GM19023 (cell line): ENCODE measurements at regions not wholly inside any gene's neighbourhood (a gene's known extent, or its start where the extent isn't known, plus 50 kb on each side); places are given as distances from the start of the nearest gene placed in this dataset.
A peak's percentile ranks its signal among the peaks of the same experiment; 100 is the strongest.
"Not testable (repeated sequence)": the region's sequence is repeated elsewhere in the genome, so short reads cannot be mapped to it uniquely, and the experiment has no call there.

ENCODE experiments used
- ATAC-seq: cut with Tn5 transposase; IDR thresholded peaks from one replicate; pipeline ENCODE4 v1.9.1; 2021; ENCODE audit warnings: mild to moderate bottlenecking, moderate library complexity; ENCODE audit not compliant: unreplicated experiment

DNA sequence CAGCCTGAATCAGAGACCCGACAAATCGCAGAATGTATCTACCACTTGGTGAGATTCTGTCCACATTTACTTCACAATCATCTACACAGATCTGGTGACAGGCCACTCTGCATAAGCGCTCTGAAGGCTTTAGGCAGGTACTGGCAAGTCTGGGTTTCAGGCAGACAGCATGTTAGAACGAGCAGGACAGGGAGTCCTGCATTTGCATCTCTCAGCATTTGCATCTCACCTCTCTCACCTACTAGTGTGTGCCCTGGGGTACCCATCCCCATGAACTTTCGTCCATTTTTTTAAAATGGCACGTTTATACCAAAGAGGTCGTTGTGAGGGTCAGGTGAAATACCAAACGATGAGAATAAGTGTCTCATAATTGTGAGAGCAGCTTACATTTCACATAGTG, 108.2 kb downstream of the SPATA31A1 start:
- peak; percentile 41 for ATAC-seq

DNA sequence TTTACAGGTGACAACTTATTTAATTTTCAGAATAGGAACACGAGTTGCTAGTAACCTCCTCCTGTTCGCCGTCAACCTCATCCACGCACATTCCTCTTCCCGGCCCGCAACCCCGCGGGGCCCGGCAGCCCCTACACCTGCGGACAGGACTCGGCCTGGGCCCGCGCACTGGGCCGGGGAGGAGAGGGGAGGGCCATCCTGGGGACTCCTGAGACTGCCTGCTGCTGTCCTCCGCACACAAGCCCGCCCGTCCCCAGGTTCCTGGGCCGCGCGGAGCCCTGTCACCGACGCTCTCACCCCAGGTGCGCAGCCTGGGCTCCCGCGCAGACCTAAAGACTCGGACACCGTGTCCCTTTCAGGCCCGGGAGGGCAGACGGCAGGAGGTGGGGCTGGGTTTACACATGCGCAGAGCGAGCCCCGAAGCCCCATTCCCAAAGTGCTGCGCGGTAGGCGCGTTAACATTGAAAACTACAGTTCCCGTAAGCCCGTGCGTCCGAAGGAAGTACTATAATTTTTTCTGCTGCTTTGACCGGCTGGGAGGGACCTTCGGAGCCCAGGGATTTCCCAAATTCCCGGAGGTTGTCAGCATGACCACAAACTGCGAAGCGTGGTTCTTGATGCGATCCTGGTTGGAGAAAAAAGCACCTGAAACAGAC, 108.8 kb downstream of the SPATA31A1 start:
- ATAC-seq: peak; percentile 98

DNA sequence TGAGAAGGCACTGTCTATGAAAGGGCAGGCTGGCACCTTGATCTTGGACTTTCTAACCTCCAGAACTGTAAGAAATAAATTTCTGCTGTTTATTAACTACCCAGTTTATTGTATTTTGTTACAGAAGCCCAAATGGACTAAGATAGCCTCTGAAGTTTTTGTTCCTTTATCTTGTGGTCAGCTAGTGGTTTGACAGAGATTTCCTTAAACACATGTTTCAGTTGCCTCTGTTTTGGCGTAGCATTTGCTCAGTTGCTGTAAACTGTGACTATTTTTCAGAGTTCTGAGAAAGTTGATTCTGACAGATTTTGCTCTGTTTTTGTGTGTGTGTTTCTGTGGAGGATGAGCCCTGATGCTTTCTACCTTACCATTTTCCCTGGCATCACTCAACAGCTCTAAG, 119.0 kb downstream of the SPATA31A1 start:
- ATAC-seq: peak; percentile 98

DNA sequence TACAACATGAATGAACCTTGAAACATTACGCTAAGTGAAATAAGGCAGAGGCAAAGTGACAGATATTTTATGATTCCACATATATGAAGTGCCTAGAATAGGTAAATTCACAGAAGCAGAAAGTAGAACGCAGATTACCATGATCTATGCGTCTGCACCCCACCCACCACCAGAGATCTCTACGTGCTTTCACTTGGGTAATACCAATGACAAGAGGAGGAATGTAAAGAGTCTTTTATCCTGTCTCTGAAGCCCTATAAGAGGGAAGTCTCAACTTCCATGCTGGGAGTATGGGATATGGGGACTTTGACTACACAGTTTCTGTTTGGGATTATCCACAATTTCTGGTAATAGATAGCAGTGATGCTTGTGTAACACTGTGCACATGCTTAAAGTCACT, 127.6 kb downstream of the SPATA31A1 start:
- ATAC-seq: not testable (repeated sequence)

DNA sequence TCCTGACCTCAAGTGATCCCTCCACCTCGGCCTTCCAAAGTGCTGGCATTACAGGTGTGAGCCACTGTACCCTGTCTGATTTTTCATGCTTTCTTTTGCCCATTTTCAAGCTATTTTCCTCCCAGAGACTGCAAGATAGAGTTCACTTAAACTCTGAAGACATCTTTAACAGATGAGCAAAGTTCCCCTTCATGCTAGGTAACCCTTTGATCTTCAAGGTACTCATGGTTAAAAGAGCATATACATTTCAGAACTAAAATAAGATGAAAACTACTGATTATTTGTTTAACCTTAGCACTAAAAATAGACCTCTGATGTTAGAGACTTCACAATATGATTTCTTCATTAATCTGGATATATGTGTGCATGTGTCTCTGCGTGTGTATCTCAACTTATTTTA, 128.4 kb downstream of the SPATA31A1 start:
- ATAC-seq: peak; percentile 30

DNA sequence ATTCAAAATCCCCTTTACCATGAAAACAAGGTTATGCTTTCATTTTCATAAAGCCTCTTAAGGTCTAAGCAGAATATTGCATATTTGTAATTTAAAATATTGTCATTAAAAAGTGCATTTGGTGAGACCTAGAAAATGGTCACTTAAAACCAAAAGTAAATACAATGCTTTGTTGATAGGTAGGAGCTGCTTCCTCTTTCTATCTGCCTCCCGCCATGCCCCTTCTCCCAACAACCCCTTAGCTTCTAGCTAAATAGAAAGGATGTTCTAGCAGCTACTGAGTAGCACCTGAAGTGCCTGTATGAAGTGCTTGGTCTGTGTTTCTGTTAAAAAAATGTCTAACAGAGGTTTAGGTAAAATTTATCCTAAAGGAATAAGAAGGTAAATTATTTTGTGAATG, 128.8 kb downstream of the SPATA31A1 start:
- peak; percentile 67 for ATAC-seq

DNA sequence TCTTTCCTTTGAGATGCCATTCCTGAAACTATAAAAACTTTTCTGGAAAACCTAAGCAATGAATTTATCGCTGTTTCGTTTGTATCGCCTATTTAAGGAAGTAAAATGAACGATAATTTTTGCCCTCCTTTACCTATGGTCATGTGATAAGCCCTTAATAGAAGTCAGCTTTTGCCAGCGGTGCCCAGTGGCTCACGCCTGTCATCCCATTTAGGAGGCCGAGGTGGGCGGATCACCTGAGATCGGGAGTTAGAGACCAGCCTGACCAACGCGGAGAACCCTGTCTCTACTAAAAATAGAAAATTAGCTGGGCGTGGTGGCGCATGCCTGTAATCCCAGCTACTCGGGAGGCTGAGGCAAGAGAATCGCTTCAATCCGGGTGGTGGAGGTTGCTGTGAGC, 132.0 kb downstream of the SPATA31A1 start:
- ATAC-seq: not testable (repeated sequence)

DNA sequence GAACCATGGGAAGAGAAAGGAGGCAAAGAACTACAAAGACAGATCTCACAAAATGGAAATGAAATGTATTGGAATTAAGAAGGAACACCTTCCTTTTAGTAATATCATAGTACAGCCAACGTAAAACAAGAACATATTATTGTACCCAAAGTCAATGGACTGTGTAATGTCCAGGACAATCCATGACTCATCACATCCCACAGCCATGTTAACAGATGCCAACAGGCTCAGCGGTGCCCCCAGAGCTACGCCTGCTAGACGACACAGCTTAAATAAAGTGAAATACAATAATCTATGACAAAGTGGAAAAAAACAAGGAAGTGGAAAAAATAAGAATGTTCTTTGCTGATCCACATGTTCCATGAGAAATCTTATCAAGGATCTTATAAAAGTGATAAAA, 140.8 kb downstream of the SPATA31A1 start:
- not testable (repeated sequence) for ATAC-seq

DNA sequence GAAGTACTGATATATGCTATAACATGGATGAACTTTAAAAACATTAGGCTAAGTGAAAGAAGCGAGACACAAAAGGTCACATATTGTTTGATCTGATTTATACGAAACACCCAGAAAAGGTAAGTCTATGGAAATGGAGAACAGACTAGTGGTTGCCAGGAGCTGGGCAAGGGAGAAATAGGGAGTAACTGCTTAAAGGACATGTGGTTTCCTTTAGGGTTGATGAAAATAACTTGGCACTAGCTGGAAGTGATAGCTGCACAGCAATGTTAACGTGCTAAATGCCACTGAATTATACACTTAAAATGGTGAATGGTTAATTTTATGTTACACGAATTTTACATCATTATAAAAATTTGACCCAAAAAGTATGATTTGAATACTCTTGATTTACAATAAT, 147.7 kb downstream of the SPATA31A1 start:
- ATAC-seq: not testable (repeated sequence)

DNA sequence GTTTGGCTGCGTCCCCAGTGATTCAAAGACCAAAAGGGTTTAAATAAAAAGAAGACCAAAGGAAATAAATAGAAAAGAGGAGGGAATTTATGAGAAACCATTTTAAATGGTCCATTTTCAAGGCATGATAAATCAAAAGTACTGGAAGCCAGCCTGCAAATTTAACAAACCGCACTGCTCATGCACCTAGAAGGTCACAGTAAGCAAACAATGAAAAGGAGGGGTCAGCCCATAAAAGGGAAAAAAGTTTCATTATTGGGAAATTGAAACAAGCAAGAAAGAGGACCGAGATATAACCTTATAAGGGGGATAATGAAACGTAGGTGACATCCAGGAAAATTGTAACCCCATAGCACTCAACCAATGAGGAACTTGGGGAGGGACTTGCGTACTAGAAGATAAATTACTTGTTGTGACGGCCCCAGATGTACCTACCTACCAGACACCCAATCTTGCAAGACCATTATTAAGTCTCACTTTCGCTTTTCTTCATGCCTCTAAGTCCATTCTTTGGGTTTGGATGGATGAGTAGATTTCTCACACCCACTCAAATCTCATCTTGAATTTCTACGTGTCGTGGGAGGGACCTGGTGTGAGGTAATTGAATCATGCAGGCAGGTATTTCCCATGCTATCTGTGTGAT, 172.0 kb downstream of the SPATA31A1 start:
- not testable (repeated sequence) for ATAC-seq

DNA sequence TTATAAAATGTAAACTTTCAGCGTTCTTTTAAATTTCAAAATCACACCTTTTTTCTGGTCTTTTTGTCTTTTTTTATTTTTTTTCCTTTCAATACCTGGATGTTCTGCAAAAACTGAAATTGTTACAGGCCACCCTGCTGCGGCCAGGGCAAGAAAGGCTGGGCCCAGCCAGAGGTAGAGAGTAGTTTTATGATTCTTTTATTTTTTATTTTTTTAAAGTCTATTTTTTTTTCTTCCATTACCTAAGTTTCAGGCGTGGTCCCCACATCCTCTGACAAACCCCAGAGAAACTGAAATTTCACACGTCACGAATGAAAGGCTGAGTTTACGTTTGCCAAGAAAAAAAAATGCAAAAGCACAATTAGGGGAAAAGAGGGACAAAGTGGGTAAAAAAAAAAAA, 177.1 kb downstream of the SPATA31A1 start:
- ATAC-seq: not testable (repeated sequence)

DNA sequence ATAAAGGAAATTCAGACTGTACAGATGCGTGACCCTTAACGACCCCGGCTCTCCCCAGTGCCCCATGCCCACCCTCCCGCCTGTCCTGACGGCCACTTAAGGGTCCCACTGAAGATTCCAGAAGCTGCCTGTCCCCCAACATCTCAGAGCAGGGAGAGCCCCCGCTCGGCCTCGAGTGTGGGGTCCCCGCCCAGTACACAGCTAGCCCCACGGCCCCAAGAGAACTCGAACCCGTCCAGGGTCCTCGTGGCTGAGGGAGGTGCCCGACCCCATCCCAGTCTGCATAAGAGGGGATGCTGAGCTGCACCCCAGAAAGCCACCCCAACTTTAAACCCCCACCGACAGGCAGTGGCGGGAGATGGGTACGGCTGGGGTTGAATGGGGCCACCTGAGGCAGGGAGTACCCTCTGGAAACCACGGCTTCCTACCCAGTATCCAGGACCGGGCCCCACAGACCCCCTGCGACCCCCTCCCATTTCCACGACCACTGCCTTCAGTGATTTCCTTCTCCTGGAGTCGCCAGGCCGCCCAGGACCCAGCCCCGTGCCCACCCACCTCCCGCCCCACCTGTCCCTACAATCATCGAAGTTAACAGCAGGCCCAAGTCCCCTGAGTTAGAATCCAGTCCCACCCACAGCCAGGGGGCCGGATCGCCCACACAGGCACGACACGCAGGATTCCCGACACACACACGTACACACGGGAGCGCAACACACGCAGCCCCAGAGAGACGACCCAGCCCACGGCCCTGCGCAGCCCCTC, 177.7 kb downstream of the SPATA31A1 start:
- not testable (repeated sequence) for ATAC-seq

DNA sequence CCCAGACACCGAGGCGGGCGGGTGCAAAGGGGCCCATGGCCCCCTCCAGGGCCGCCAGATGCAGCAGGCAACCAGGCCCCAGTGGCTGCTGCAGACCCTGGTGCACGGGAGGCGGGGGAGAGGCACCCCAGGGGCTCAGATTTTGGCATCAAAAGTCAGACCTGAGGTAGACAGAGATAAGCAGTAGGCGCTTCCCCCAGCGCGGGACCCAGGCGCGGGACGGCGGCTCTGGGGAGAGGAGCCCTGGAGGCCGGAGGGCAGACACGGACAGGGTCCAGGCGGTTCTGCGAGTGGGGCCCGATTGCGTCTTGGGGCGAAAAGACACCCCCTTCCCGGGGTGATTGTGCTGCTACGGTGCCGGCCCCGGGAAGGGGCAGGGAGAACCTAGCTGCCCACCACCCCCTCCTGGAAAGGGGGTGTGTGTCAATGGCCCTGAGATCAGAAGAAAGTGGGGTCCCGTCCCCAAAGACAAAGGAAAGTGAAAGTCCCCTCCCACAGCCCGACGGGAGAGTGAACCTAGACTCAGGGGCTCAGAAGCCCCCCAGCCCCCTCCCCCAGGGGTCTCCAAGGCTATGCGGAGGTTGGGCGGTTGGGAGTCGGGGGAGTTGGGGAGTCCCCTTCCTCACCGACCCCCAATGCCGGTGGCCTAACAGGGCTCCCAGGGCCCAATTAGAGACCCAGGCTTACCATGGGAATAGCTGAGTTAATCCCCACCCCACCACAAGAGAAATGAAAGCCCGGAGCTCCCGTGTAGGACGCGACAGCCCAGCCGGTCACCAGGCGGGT, 178.5 kb downstream of the SPATA31A1 start:
- not testable (repeated sequence) for ATAC-seq

DNA sequence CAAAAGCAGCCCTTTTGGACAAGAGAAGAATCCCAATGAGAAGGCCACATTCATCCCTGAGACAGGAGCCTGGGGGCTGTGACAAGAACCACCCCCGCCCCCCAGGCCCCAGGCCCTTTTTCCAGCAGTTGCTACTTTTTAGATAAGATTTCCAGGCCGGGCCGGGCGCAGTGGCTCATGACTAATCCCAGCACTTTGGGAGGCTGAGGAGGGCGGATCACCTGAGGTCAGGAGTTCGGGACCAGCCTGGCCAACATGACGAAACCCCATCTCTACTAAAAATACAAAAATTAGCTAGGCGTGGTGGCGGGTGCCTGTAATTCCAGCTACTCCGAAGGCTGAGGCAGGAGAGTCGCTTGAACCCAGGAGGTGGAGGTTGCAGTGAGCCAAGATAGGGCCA, 179.4 kb downstream of the SPATA31A1 start:
- not testable (repeated sequence) for ATAC-seq

DNA sequence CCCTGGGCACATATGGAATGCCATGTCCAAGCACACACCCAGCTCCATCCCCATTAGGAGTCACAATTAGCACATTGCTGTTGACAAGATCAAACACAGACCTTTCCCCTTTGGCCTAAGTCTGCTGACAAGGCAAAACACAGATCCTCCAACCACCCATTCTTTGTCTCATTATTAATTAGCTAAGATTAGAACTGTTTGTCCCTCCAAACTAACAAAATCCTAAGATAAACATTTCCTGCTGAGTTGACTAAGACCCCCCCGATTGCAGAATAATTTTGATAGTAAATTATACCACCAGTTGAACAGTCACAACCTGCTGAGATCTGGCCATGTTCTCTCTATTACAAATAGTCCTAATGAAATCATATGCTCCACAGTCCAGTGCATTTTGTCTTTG, 186.7 kb downstream of the SPATA31A1 start:
- ATAC-seq: not testable (repeated sequence)

DNA sequence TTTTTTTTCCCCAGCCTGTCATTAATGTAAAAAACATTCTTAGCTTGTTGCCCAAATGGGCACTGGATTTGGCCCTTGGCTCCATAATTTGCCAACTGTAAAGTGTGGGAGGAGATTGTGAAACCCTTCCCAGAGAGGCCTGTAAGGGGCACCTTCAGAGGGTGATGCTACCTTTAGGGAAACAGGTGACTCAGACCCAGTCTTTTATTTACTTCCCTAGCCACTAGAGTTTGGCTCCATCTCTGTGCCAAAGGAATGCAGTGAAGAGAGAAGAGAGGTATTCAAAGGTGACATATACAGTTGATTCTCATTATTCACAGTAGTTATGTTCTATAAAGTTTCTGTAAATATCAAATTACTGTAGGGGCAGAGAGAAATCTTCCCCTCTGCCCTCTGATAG, 189.6 kb downstream of the SPATA31A1 start:
- ATAC-seq: not testable (repeated sequence)

DNA sequence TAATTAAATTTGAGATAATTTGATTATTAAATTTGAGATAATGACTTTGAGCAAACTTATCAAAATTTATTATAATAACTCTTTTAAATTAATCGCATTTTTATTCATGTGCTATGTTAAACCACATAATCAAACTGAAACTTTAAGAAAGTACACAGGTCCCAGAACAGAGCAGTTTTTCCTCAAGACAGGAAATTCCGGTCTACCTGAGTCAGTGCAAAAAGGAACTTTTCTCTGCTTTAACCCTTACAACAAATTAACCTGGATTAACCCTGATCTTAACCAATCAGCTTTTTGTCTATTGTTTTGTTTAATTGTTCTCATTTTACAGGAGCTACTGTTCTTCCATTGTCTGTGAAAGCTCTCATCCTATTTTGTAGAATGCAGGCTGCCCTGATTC, 195.1 kb downstream of the SPATA31A1 start:
- ATAC-seq: not testable (repeated sequence)

DNA sequence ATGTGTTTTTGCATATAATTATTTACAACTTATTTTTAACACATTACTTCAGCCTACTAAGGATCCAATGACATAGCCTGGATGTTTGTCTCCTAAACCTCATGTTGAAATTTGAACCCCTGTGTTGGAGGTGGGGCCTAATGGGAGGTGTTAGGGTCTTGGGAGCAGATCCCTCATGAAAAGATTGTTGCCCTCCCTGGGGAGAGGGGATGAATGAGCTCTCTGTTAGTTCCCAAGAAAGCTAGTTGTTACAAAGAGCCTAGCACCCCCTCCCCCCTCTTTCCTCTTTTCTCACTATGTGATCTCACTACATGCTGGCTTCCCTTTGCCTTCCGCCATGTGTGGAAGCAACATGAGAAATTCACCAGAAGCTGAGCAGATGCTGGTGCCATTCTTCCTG, 196.1 kb downstream of the SPATA31A1 start:
- not testable (repeated sequence) for ATAC-seq

DNA sequence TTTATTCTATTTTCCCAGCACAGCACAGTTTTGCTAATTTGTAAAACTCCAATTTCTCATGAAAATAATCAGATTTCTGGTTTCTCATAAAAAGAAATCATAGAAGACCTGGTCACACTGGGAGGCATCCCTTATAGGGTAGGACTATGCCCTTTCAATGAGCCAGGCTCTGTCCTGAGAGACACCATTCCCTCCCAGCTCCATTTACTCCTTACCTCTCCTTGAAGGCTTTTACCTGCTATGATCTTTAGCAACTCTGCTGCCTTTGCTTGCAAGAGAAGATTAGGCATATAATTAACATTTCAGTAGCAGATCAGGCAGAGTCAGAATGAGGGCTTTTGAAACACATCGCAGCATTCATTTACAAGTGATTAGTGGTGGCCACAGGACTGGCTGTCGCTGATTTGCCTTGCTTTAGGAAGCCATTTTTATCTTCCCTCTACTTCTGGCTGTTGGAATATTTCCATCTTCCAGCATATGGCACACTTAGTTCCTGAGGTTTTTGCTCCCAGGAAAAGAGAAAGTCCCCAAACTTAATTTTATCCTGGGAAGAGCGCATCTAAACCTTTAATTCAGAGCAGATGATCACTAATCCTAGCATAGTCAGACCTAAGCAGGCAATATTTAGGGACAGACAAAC, 196.9 kb downstream of the SPATA31A1 start:
- ATAC-seq: not testable (repeated sequence)

DNA sequence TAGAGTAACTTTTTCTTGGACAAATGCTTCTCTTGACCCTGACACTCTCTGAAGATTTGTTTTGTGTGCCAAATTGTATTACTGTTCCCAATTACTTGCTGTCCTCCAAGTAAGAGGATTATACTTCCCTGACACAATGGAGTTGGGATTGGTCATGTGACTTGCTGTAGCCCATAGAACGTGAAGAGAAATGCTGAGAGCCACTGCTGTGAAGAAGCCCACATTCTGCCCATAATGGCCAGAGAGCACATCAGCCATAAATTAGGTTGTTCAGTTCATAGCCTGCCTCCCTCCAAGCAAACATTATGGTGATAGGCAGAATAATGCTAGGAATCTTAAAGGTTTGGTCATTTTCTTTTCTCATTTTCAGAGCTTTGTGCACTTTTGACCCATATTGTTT, 198.9 kb downstream of the SPATA31A1 start:
- not testable (repeated sequence) for ATAC-seq

DNA sequence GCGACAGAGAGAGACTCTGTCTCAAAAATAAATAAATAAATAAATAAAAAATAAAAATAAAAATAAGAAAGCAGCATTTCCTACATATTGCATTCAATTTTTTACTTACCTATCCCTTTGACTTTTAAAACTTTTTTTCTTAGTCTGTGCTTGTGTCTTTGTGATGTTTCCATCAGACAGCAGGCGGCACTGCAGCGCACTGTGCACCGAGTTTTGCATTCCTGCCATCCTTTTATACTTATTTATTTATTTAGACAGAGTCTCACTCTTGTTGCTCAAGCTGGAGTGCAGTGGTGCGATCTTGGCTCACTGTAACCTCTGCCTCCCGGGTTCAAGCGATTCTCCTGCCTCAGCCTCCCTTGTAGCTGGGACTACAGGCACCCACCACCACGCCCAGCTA, 203.9 kb downstream of the SPATA31A1 start:
- ATAC-seq: not testable (repeated sequence)
